CD4-positive, alpha-beta T cell treated with Interleukin-15 for 1 hour (primary cell): ENCODE measurements at regions not wholly inside any gene's neighbourhood (a gene's known extent, or its start where the extent isn't known, plus 50 kb on each side); places are given as distances from the start of the nearest gene placed in this dataset.

Source experiments
- DNase-seq: peaks from one replicate; pipeline ENCODE4 v3.0.0-alpha.2; 2020

GRCh38 chr12:75786070-75786469, 245.5 kb downstream of the PHLDA1 start:
- DNase-seq, result no peak

- no peak for DNase-seq
These were observed 247.0 kb downstream of the PHLDA1 start for GRCh38 chr12:75784591-75784990.

- no peak for DNase-seq
These were observed 248.3 kb downstream of the PHLDA1 start for GRCh38 chr12:75783093-75783877.

GRCh38 chr12:75782069-75782581, 249.5 kb downstream of the PHLDA1 start:
- no peak for DNase-seq

- DNase-seq, result no peak
These were observed 250.0 kb downstream of the PHLDA1 start for GRCh38 chr12:75781532-75782046.

GRCh38 chr12:75779891-75780496, 251.6 kb downstream of the PHLDA1 start:
- no peak for DNase-seq

GRCh38 chr12:75774261-75775052, 257.1 kb downstream of the PHLDA1 start:
- DNase-seq, result no peak

- DNase-seq, result no peak
These were observed 258.2 kb downstream of the PHLDA1 start for GRCh38 chr12:75773377-75773776.

GRCh38 chr12:75771023-75771422, 259.6 kb upstream of the KRR1 start:
- DNase-seq, result no peak

- no peak for DNase-seq
These were observed 256.5 kb upstream of the KRR1 start for GRCh38 chr12:75767957-75768356.

- no peak for DNase-seq
These were observed 255.1 kb upstream of the KRR1 start for GRCh38 chr12:75766263-75767160.

GRCh38 chr12:75765170-75766059, 254.0 kb upstream of the KRR1 start:
- no peak for DNase-seq

GRCh38 chr12:75764091-75764841, 252.9 kb upstream of the KRR1 start:
- no peak for DNase-seq

- no peak for DNase-seq
These were observed 249.3 kb upstream of the KRR1 start for GRCh38 chr12:75760573-75761294.

GRCh38 chr12:75759842-75760572, 248.6 kb upstream of the KRR1 start:
- no peak for DNase-seq

- no peak for DNase-seq
These were observed 247.8 kb upstream of the KRR1 start for GRCh38 chr12:75759196-75759595.

- DNase-seq, result no peak
These were observed 245.4 kb upstream of the KRR1 start for GRCh38 chr12:75756771-75757170.

GRCh38 chr12:75756111-75756510, 244.7 kb upstream of the KRR1 start:
- no peak for DNase-seq

GRCh38 chr12:75754698-75755097, 243.3 kb upstream of the KRR1 start:
- DNase-seq, result no peak
